ENCODE measurements at regions not wholly inside any gene's neighbourhood (a gene's known extent, or its start where the extent isn't known, plus 50 kb on each side); places are given as distances from the start of the nearest gene placed in this dataset.
"Not testable (repeated sequence)": the region's sequence is repeated elsewhere in the genome, so short reads cannot be mapped to it uniquely, and the experiment has no call there.

GRCh38 chr5:172533058-172533398 lies 78.7 kb upstream of the SH3PXD2B start:
- peak; percentile 8 for ATAC-seq
- intact Hi-C loops (cut with DNase I), result no loop called here
- no peak for DNase-seq (ENCODE audit: low spot score)

DNA sequence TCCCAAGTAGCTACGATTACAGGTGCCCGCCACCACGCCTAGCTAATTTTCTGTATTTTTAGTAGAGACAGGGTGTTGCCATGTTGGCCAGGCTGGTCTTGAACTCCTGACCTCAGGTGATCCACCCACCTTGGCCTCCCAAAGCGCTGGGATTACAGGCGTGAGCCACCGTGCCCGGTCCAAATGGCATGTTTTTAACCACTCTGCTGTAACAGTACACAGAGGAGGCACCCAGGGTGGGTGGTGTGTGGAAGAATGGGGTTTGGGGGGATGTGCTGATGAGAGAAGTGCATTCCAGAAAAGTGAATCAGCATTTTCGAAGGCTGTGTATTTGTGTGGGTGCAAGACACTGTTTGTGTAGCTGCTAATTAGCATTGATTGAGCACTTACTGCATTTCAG lies 78.1 kb upstream of the SH3PXD2B start:
- ATAC-seq; DNase-seq (ENCODE audit: low spot score); intact Hi-C loops (cut with DNase I): not testable (repeated sequence)

DNA sequence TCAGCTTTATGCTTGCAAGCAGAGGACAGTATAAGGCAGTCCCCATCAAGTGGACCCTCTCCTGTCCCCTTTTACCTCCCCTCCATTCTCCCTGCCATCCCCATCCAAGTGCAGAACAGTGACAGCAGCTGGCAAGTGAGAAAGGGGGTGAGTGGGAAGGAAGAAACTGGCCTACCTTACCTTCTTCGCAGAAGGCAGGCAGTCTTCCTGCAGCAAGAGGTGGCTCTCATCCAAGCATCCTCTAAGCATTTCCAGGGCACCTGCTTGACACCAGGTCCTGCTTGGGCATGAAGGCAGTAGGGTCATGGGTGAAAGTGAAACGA lies 77.3 kb upstream of the SH3PXD2B start:
- no peak for ATAC-seq
- no peak for DNase-seq (ENCODE audit: low spot score)
- intact Hi-C loops (cut with DNase I), result no loop called here

GRCh38 chr5:172530878-172531703 lies 76.8 kb upstream of the SH3PXD2B start:
- ATAC-seq (no peak), DNase-seq (ENCODE audit: low spot score) (no peak)
- intact Hi-C loops (cut with DNase I), result no loop called here

DNA sequence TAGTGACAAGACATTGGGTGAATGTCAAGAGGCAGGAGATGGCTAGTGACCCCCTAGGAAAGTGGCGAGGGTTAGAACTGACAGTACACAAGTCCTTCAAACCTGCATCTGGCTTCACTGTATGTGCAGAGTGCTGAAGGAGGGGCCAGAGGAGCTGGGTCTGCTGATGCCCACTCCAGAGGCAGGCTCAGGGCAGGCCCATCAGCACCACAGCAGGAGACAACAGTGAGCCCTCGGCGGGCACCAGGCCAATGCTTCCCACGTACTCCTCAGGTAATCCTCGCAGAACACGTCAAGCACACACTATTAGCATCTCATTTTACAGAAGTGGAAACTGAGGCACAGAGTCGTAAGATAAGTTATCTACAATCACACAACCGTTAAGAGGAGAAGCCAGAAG lies 76.1 kb upstream of the SH3PXD2B start:
- intact Hi-C loops (cut with DNase I), result no loop called here
- no peak for DNase-seq (ENCODE audit: low spot score)
- no peak for ATAC-seq

DNA sequence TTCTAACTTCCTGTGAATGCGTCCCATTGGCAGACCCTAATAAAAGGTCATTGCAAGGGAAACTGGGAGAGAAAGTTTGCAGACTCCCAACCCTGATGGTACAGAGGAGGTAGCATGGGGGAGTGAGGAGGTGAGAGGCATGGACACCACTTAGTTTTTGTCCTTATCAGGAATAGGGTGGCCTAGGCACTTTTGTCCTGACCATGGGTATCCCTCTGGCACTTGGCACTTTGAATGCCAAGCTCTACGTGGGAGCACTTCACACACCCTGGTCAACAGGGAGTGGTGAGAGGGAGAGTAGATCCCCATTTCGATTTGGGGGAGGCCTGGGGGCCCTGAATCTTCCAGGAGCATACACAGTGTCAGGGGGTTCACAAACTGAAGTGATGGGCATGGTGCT lies 75.6 kb upstream of the SH3PXD2B start:
- intact Hi-C loops (cut with DNase I), result no loop called here
- ATAC-seq (no peak), DNase-seq (ENCODE audit: low spot score) (no peak)

GRCh38 chr5:172528440-172528839 lies 74.1 kb upstream of the SH3PXD2B start:
- intact Hi-C loops (cut with DNase I), result no loop called here

GRCh38 chr5:172527559-172527958 lies 73.2 kb upstream of the SH3PXD2B start:
- ATAC-seq, result no peak
- DNase-seq (ENCODE audit: low spot score), result no peak
- intact Hi-C loops (cut with DNase I), result no loop called here

More at GRCh38 chr5:172528440-172528839, 74.1 kb upstream of the SH3PXD2B start:
- no peak for DNase-seq (ENCODE audit: low spot score)
- ATAC-seq, result no peak

DNA sequence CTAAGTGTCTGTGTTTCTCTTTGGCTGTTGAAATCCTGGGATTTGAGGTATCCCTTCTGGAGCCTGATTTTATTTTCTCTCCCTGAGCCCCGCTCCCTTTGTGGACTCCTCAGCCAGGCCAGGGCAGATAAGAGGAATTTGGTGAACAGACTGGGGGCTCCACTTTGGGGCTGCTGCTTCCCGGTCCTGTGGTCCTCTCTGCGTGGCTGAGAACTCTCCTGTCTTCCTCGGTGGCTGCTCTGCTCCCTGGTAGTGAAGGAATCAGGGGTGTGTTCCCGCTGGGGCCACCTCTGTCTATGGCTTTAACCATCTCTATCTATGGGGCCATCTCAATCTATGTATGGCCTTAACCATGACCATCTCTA lies 71.7 kb upstream of the SH3PXD2B start:
- DNase-seq (ENCODE audit: low spot score), result no peak
- intact Hi-C loops (cut with DNase I), result no loop called here

GRCh38 chr5:172525307-172525995 lies 71.1 kb upstream of the SH3PXD2B start:
- DNase-seq (ENCODE audit: low spot score) (no peak), ATAC-seq (no peak)
- intact Hi-C loops (cut with DNase I), result no loop called here

More for the DNA sequence above, 71.7 kb upstream of the SH3PXD2B start:
- ATAC-seq, result no peak

DNA sequence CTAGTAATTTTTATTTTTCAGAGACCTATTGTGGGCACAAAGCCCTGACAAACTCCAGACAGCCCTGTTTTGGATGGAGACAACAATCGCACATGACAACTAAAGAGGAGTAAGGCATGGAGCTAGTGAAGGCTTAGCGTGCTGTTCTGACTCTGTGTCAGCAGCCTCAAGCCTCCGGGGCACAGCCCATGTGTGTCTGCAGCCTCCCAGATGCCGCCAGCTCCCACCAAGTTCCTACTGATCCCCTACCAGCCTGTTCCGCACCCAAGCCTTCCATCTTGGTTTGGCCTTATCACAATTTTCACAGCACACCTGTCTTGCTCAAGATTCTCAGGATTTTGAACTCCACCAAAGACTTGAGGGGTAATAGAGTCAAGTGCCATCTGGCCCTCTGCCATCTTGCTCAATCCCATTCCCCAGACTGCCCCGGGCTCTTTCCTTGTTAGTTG lies 70.3 kb upstream of the SH3PXD2B start:
- intact Hi-C loops (cut with DNase I), result no loop called here
- ATAC-seq, result no peak
- no peak for DNase-seq (ENCODE audit: low spot score)

GRCh38 chr5:172523146-172523745 lies 68.9 kb upstream of the SH3PXD2B start:
- intact Hi-C loops (cut with DNase I), result no loop called here
- DNase-seq (ENCODE audit: low spot score) (no peak), ATAC-seq (no peak)

DNA sequence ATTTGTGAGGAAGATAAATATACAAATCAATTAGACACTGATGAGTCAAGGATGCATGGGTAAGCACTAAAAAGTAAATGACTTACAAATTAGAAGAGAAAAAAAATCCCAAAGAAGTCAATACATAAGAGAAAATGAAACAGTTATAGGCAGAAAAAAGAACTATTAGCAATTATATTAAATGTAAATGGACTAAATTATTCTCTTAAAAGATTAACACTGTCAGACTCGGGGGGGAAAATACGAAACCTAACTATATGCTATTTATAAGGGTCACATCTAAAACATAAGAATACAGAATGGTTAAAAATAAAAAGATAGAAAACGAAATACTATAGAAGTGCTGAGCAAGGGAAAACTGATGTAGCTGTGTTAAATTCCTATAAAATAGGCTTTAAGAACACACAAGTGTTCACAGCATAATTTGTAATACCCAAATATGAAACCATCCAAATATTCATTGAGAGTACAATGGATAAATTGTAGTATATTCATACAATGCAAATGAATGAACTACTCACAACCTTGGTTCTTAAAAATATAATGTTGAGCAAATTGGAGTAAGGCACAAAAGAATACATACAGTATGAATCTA lies 67.1 kb upstream of the SH3PXD2B start:
- DNase-seq (ENCODE audit: low spot score) (no peak), ATAC-seq (no peak)
- intact Hi-C loops (cut with DNase I), result no loop called here

- DNase-seq (ENCODE audit: low spot score), result no peak
- intact Hi-C loops (cut with DNase I), result no loop called here
These were observed 57.6 kb upstream of the SH3PXD2B start for GRCh38 chr5:172511952-172512351.

DNA sequence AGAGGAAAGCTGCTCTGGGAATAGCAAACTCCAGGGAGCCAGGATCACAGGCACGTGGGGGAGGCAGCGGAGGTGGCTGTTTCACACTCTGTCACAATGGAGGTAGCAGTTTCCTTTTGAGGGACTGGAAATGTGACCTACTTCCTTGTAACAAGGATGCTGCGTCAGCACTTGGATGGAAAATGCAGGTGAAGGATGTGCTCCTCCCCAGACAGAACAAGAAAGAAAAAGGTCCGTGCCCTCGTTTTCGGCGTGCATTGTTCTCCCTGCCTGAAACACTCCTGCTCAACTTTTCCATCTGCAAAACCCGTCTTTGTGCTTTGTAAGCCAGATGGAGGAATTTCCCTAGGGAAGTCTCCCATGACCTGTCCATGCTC lies 55.1 kb upstream of the SH3PXD2B start:
- no peak for ATAC-seq
- intact Hi-C loops (cut with DNase I), result no loop called here
- peak; percentile 53 for DNase-seq (ENCODE audit: low spot score)

More at GRCh38 chr5:172511952-172512351, 57.6 kb upstream of the SH3PXD2B start:
- ATAC-seq, result no peak

DNA sequence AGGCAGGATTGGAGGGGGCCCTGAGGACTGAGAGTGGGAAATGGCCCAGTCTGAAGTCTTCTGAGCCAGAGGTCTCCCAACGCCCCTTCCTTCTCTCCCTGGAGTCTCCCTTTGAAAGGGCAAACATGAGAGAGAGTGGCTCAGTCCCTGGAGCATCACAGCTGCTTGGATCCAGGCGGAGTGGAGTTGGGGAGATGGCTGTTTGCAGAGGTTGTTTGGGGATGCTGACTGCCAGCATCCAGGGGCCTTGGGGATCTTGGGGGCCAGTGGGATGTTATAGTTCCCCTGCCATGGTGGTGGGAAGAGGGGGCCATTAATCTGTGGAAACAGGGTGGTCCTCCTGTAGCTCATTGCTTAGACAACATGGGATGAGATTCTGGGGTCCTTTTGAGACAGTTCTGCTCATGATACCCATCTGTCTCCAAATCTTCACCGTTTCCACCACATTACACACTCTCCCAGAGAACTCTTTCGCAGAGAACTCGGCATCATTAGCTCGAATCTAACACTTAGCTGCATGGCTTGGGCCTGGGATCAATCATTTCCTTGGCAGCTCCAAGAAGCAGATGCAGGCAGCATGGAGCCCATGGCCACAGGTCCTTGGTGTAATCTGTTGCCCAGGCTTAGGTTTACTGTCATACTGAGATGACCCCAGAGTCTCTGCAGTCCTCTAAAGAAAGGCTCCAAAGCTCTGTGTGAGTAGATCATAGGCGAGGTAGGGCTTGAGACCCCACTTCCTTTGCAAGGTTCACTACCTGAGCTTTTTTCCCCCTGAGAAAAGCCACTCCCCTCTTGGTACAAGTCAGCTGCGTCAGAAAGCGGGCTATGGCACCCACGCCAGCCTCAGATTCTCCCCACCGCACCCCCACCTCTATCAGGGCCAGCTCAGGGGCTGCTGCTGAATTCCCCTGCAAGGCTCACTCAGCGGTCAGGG lies 54.4 kb upstream of the SH3PXD2B start:
- ATAC-seq (no peak), DNase-seq (ENCODE audit: low spot score) (peak; percentile 36)
- intact Hi-C loops (cut with DNase I), result no loop called here

- peak; percentile 13 for DNase-seq (ENCODE audit: low spot score)
- intact Hi-C loops (cut with DNase I); ATAC-seq: not testable (repeated sequence)
These were observed 53.2 kb upstream of the SH3PXD2B start for GRCh38 chr5:172507485-172507884.

- ATAC-seq (no peak), DNase-seq (ENCODE audit: low spot score) (peak; percentile 25)
These were observed 52.6 kb upstream of the SH3PXD2B start for GRCh38 chr5:172506921-172507320.

GRCh38 chr5:172506251-172506650 lies 51.9 kb upstream of the SH3PXD2B start:
- intact Hi-C loops (cut with DNase I), result no loop called here
- peak; percentile 38 for DNase-seq (ENCODE audit: low spot score)
- no peak for ATAC-seq

More at GRCh38 chr5:172506921-172507320, 52.6 kb upstream of the SH3PXD2B start:
- intact Hi-C loops (cut with DNase I), result no loop called here

Data from sciatic nerve (tissue), 2 donors.